Nephron progenitor cell (in vitro differentiated cells): ENCODE measurements at regions not wholly inside any gene's neighbourhood (a gene's known extent, or its start where the extent isn't known, plus 50 kb on each side); places are given as distances from the start of the nearest gene placed in this dataset.

Experiments
- DNase-seq: peaks from one replicate; pipeline ENCODE4 v3.0.0; 2021
- H3K27ac Mint-ChIP-seq: 2 replicates; pipeline ENCODE4 v1.8.0; 2021; ENCODE audit warnings: mild to moderate bottlenecking, moderate library complexity, mixed read lengths
- H3K27me3 Mint-ChIP-seq: 2 replicates; pipeline ENCODE4 v1.8.0; 2021; ENCODE audit warnings: mild to moderate bottlenecking, low read depth, mixed read lengths; ENCODE audit not compliant: poor library complexity
- H3K36me3 Mint-ChIP-seq: 2 replicates; pipeline ENCODE4 v1.8.0; 2021; ENCODE audit warnings: low read depth, mixed read lengths
- H3K4me1 Mint-ChIP-seq: 2 replicates; pipeline ENCODE4 v1.8.0; 2021; ENCODE audit warnings: mixed read lengths
- H3K4me3 Mint-ChIP-seq: 2 replicates; pipeline ENCODE4 v1.8.0; 2021; ENCODE audit warnings: mild to moderate bottlenecking, moderate library complexity, mixed read lengths
- H3K9me3 Mint-ChIP-seq: 2 replicates; pipeline ENCODE4 v1.8.0; 2021; ENCODE audit warnings: mild to moderate bottlenecking, moderate library complexity, mixed read lengths
- TF ChIP-seq, protein P1 (sequence below): fragments of 200-600 bp; sonication (generic); IDR thresholded peaks from 2 replicates; pipeline ENCODE4 v1.5.0; 2021; ENCODE audit warnings: antibody characterized with exemption

- no peak overlapping the region for H3K4me3 Mint-ChIP-seq
- H3K36me3 Mint-ChIP-seq, result no peaks in the 10 kb centered on the region
- TF ChIP-seq, protein P1, sequence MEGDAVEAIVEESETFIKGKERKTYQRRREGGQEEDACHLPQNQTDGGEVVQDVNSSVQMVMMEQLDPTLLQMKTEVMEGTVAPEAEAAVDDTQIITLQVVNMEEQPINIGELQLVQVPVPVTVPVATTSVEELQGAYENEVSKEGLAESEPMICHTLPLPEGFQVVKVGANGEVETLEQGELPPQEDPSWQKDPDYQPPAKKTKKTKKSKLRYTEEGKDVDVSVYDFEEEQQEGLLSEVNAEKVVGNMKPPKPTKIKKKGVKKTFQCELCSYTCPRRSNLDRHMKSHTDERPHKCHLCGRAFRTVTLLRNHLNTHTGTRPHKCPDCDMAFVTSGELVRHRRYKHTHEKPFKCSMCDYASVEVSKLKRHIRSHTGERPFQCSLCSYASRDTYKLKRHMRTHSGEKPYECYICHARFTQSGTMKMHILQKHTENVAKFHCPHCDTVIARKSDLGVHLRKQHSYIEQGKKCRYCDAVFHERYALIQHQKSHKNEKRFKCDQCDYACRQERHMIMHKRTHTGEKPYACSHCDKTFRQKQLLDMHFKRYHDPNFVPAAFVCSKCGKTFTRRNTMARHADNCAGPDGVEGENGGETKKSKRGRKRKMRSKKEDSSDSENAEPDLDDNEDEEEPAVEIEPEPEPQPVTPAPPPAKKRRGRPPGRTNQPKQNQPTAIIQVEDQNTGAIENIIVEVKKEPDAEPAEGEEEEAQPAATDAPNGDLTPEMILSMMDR, result no peak
- H3K27me3 Mint-ChIP-seq, result peaks cover 27% of the 10 kb centered on the region
- peaks cover 30% of the 10 kb centered on the region for H3K9me3 Mint-ChIP-seq
- H3K4me1 Mint-ChIP-seq, result no peaks in the 10 kb centered on the region
- DNase-seq, result no peak
- H3K27ac Mint-ChIP-seq, result no peak overlapping the region
Measured at GRCh38 chr22:49170053-49170452, 657.6 kb downstream of the BRD1 start.

- TF ChIP-seq, protein P1, result no peak
- no peak for DNase-seq
- H3K27me3 Mint-ChIP-seq, result peaks cover 24% of the 10 kb centered on the region
- H3K9me3 Mint-ChIP-seq, result peaks cover 30% of the 10 kb centered on the region
- H3K27ac Mint-ChIP-seq, result no peak overlapping the region
- H3K36me3 Mint-ChIP-seq, result no peaks in the 10 kb centered on the region
- H3K4me1 Mint-ChIP-seq, result no peaks in the 10 kb centered on the region
- H3K4me3 Mint-ChIP-seq, result no peak overlapping the region
Measured at GRCh38 chr22:49169074-49169744, 658.5 kb downstream of the BRD1 start.

DNA sequence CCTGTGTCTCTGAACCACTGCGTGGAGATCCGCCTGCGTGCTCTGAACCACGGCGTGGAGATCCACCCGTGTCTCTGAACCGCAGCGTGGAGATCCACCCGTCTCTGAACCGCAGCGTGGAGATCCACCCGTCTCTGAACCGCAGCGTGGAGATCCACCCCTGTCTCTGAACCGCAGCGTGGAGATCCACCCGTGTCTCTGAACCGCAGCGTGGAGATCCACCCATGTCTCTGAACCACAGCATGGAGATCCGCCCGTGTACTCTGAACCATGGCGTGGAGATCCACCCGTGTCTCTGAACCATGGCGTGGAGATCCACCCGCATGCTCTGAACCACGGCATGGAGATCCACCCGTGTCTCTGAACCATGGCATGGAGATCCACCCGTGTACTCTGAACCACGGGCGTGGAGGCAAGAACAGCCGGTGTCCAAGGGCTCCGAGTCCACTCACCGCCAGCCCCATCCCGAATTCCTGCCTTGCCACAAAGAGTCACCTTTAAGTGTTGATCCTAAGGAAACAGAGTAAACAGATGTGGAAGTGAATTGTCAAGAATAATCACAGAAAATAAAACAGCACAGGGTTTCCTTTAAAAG is 659.4 kb downstream of the BRD1 start:
- no peak for DNase-seq
- Mint-ChIP-seq H3K9me3 (peaks cover 30% of the 10 kb centered on the region), H3K4me3 (no peak overlapping the region), H3K36me3 (no peaks in the 10 kb centered on the region), H3K4me1 (no peaks in the 10 kb centered on the region), H3K27me3 (peaks cover 24% of the 10 kb centered on the region), H3K27ac (no peak overlapping the region)
- TF ChIP-seq, protein P1, result no peak

- Mint-ChIP-seq H3K27ac (no peak overlapping the region), H3K4me1 (no peaks in the 10 kb centered on the region), H3K27me3 (peaks cover 23% of the 10 kb centered on the region), H3K9me3 (peaks cover 21% of the 10 kb centered on the region), H3K4me3 (no peak overlapping the region), H3K36me3 (no peaks in the 10 kb centered on the region)
- no peak for DNase-seq
- TF ChIP-seq, protein P1, result no peak
Measured at GRCh38 chr22:49166746-49167145, 660.9 kb downstream of the BRD1 start.

- TF ChIP-seq, protein P1, result no peak
- H3K4me3 Mint-ChIP-seq, result no peak overlapping the region
- peaks cover 16% of the 10 kb centered on the region for H3K9me3 Mint-ChIP-seq
- no peak for DNase-seq
- H3K36me3 Mint-ChIP-seq, result no peaks in the 10 kb centered on the region
- H3K27ac Mint-ChIP-seq, result no peak overlapping the region
- H3K27me3 Mint-ChIP-seq, result peaks cover 20% of the 10 kb centered on the region
- no peaks in the 10 kb centered on the region for H3K4me1 Mint-ChIP-seq
Measured at GRCh38 chr22:49166211-49166610, 661.5 kb downstream of the BRD1 start.

DNA sequence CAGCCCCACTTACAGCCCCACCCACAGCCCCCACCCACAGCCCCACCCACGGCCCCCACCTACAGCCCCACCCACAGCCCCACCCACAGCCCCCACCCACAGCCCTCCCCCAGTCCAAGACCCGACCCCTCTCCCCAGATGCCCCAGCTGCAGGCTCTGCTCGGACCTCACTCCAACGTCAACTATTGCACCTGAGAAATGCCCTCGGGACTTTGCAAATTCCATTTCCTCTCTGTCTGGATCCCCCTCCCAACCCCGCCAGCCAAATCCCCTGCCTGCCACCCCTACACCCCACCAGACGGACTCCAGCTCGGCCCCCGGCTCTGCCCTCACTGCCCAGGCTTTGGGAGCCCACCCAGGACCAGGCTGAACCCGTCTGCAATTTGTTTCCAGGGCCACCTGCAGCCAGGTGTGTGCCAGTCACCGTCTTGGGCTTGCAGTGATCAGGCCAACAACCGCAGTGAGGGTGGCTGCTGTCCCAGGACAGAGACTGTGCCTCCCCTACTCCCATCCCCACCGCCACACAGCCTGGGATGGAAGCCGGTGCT is 662.8 kb downstream of the BRD1 start:
- Mint-ChIP-seq H3K4me3 (no peak overlapping the region), H3K9me3 (peaks cover 5% of the 10 kb centered on the region), H3K27ac (no peak overlapping the region), H3K27me3 (peaks cover 24% of the 10 kb centered on the region), H3K4me1 (no peaks in the 10 kb centered on the region), H3K36me3 (no peaks in the 10 kb centered on the region)
- no peak for DNase-seq
- TF ChIP-seq, protein P1, result no peak
